ENCODE measurements at regions not wholly inside any gene's neighbourhood (a gene's known extent, or its start where the extent isn't known, plus 50 kb on each side); places are given as distances from the start of the nearest gene placed in this dataset.
"Not testable (repeated sequence)": the region's sequence is repeated elsewhere in the genome, so short reads cannot be mapped to it uniquely, and the experiment has no call there.

GRCh38 chr1:170789063-170789462, 125.1 kb downstream of the PRRX1 start:
- DNase-seq, result no peak

GRCh38 chr1:170790175-170790574, 126.2 kb downstream of the PRRX1 start:
- DNase-seq, result no peak

- DNase-seq, result no peak
These were observed 126.7 kb downstream of the PRRX1 start for GRCh38 chr1:170790651-170791071.

GRCh38 chr1:170791941-170792340, 128.0 kb downstream of the PRRX1 start:
- no peak for DNase-seq

DNA sequence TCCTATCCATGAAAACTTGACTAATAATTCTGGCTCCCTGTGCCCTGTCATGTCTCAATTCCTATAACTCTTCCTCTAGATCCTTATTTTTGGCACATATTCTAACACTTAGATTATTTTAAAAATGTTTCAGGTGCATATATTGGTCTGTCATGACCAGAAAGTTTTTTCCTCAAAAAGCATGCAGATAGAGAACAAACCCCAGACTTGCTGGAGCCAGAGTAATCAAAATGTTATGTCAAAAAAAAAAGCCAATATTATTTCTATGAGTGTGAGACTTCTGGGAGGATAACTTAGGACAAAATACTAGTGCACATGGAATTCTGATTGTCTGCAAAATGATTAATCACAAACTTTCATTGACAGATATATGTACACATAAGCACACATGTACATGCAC, 135.1 kb upstream of the MROH9 start:
- DNase-seq, result no peak

- no peak for DNase-seq
These were observed 134.5 kb upstream of the MROH9 start for GRCh38 chr1:170800812-170801211.

- DNase-seq, result no peak
These were observed 131.6 kb upstream of the MROH9 start for GRCh38 chr1:170803711-170804110.

GRCh38 chr1:170804419-170804818, 130.9 kb upstream of the MROH9 start:
- no peak for DNase-seq

- DNase-seq, result no peak
These were observed 130.5 kb upstream of the MROH9 start for GRCh38 chr1:170804879-170805278.

- no peak for DNase-seq
These were observed 128.4 kb upstream of the MROH9 start for GRCh38 chr1:170806961-170807360.

- DNase-seq, result no peak
These were observed 127.9 kb upstream of the MROH9 start for GRCh38 chr1:170807432-170807831.

GRCh38 chr1:170808216-170808885, 127.0 kb upstream of the MROH9 start:
- DNase-seq, result no peak

GRCh38 chr1:170811013-170811412, 124.3 kb upstream of the MROH9 start:
- not testable (repeated sequence) for DNase-seq

DNA sequence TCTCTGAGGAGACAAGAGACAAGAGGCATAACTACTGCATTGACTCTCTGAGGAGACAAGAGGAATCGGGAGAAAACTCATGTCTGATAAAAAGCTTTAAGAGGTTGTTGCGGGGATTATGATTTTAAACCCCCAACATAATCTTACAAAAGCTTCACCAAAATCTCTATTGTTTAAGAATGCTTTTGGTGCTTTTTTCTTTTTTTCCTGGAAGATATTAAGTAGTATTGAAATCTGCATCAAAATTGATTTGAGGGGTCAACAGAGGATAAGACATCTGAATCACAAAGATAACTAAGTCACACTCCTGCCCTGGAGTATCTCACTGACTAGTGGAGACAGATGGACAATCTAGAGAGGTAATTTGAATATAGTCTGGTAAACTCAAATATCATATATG, 115.6 kb upstream of the MROH9 start:
- DNase-seq, result no peak

DNA sequence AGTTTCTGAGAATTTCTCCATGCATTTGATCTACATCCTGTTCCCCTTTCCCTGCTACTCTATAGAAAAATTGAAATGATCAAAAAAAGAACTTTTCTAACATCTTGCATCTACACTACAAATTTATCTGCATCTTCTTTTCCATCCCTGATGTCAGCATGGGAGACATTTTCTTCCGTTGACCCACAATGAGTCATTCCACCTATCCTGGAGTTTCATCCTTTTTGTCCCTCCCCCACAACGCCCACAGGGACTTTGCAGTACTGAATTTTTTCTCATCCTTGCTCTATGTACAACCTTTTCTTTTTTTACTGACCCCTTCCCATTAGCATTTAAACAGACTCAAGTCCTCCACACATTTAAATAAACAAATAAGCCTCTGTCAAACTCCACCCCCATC, 112.2 kb upstream of the MROH9 start:
- no peak for DNase-seq

DNA sequence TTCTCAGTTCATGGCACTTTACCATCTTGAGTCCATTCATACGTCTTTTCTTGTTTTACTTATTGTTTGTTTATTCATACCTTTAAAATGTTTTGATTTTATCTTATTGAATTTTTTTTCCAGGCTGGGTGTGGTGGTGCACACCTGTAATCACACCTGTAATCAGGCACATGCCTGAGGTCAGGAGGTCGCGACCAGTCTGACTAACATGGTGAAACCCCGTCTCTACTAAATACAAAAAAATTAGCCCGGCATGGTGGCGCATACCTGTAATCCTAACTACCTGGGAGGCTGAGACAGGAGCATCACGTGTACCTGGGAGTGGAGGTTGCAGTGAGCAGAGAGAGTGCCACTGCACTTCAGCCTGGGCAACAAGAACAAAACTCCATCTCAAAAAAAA, 104.1 kb upstream of the MROH9 start:
- no peak for DNase-seq

- DNase-seq, result no peak
These were observed 99.2 kb upstream of the MROH9 start for GRCh38 chr1:170836141-170836540.

DNA sequence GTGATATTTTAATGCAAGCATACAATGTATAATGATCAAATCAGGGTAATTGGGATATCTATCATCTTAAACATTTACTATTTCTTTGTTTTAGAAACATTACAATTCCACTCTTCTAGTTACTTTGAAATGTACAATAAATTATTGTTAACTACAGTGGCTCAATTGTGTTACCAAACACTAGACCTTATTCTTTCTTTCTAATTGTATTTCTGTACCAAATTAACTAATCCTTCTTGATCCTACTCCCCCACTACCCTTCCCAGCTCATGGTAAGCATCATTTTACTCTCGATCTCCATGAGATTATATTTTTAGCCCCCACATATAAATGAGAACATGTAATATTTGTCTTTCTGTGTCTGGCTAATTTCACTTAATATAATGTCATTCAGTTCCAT, 95.0 kb upstream of the MROH9 start:
- no peak for DNase-seq

DNA sequence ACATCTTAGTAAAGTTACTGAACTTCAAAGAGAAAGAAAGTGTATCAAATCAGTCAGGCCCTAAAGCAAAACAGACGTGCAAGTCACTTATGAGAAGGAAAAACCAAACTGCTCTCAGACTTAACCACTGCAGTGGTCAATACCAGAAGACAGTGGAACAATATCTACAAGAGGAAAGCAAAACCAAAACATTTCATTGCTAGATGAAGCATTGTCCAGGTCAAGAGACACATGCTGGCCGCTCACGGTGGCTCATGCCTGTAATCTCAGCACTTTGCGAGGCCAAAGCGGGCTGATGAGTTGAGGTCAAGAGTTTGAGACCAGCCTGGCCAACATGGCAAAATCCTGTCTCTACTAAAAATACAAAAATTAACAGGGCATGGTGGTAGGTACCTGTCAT, 82.0 kb upstream of the MROH9 start:
- DNase-seq, result no peak

- DNase-seq, result no peak
These were observed 81.5 kb upstream of the MROH9 start for GRCh38 chr1:170853867-170854266.

DNA sequence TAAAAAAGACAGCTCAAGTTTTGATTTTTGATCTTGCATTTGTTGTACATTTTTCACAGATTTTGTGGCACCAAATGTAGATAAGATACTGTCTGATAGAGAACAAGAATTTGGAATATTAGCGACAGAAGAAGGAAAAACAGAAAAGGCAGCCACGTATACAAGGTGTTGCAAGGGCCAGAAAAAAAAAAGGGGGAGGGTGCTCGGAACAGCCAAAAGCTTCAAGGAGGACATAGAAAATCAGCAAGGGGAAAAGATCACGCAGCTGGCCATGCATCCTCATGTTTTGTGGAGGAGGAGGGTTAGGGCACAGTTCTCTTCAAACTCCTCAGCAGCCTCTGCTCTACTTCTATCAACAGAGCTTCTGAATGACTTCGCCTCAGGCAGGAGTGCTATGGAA, 80.7 kb upstream of the MROH9 start:
- no peak for DNase-seq

GRCh38 chr1:170856455-170856854, 78.9 kb upstream of the MROH9 start:
- DNase-seq, result no peak

DNA sequence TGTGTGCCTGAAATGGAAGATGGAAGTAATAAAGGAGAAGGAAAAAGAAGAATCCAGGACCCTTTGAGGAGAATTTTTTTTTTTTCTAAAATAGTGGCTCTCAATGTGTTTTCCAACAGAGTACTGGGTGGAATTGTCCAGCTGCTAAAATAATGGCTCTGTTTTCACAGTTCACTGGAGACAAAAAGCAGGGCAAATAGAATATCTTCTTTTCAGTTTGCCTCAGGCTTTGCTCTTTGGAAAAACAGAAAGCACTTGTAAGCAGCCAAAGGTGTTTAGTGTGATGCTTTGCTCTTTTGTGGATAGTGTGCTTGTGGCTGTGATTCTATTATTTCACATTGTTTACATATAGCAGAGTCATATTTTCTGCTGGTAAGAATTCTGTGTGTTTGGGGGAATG, 77.4 kb upstream of the MROH9 start:
- peak; percentile 37 for DNase-seq

- no peak for DNase-seq
These were observed 71.7 kb upstream of the MROH9 start for GRCh38 chr1:170863621-170864020.

DNA sequence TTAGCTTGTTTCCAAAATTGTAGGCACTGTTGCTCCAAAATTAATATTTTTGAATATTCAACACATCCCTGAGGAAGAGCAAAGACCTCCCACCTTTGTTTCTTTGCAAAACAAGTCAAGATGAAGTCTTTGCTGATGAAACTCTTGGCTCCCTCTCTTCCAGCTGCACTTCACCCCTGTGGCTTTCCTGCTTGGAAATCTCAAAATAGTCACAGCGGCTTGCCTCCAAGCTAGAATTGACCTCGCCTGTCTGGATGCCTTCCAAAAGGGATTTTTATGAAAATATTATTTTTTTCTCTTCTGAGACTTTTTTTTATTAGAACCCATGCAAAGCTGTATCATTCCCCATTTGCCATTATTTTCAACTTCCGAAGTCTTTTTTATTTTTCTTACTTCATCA, 71.1 kb upstream of the MROH9 start:
- no peak for DNase-seq

Data from NCI-H1417 treated with DMSO at 0.1 percent for 48 hours (cell line).